Suppressor macrophage treated with lipopolysaccharide for 4 hours (primary cell): ENCODE measurements at regions not wholly inside any gene's neighbourhood (a gene's known extent, or its start where the extent isn't known, plus 50 kb on each side); places are given as distances from the start of the nearest gene placed in this dataset.

Experiments used
- DNase-seq: peaks from one replicate; pipeline ENCODE4 v3.0.0-alpha.2; 2020

DNA sequence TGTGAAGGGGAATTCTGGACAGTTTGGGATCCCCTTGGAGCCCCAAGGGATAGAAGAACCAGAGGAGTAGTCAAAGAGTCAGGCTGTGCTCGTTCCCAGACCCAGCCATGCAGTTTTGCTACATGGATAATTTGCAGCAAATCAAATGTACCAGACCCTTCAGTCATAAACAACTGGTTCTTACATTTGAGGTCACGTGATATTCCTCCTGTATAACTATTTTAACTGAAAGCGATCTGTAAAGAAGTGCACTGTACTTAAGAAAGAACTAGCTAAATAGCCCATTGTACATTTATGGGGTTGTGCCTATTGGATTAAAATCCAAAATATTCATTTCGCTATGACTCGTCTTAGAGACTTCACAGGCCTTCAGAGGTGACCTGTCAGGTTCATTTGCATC lies 550.2 kb upstream of the TENM3 start:
- DNase-seq = no peak

DNA sequence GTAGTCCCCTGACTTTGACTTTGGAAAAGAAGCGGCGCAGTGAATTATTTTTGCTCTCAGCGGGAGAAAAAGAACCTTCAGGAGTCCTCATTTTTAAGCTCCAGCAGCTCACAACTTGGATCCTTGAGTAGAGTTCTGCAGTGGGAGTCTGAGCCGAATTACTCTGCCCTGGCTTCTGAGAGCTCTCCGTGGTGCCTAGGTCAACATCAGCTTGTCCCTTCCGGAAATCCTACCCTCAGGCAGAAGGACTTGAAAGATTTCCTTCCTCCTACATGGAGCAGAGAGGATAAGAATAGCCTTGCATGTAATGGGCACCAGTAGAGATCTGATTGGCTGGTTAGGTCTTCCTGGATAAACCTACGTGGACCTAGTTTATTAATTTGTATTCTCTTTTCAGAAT lies 549.7 kb upstream of the TENM3 start:
- DNase-seq = no peak

DNA sequence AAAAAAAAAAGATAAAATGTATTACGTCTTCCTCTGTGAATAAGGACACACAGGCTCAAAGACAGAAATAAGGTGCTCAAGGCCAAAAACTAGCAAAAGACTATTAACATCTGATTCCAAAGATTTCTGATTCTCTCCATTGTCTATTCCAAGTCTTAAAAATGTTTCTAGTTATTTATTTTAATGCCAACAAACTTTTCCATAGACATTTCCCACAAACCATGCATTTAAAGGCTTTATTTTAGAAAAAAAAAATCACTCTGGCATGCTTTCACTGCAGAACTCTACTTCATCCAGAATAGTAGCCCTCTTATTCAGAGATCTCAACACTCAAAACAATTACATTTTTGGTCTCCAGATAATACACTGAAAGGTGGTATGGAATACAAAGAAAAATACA lies 545.0 kb upstream of the TENM3 start:
- no peak for DNase-seq

GRCh38 chr4:181701214-181701613 lies 542.0 kb upstream of the TENM3 start:
- no peak for DNase-seq

GRCh38 chr4:181701894-181702293 lies 541.3 kb upstream of the TENM3 start:
- DNase-seq = no peak

GRCh38 chr4:181702864-181703495 lies 540.2 kb upstream of the TENM3 start:
- DNase-seq = no peak

- DNase-seq = no peak
Measured at GRCh38 chr4:181710143-181710542, 533.1 kb upstream of the TENM3 start.

- no peak for DNase-seq
Measured at GRCh38 chr4:181711387-181711786, 531.8 kb upstream of the TENM3 start.

DNA sequence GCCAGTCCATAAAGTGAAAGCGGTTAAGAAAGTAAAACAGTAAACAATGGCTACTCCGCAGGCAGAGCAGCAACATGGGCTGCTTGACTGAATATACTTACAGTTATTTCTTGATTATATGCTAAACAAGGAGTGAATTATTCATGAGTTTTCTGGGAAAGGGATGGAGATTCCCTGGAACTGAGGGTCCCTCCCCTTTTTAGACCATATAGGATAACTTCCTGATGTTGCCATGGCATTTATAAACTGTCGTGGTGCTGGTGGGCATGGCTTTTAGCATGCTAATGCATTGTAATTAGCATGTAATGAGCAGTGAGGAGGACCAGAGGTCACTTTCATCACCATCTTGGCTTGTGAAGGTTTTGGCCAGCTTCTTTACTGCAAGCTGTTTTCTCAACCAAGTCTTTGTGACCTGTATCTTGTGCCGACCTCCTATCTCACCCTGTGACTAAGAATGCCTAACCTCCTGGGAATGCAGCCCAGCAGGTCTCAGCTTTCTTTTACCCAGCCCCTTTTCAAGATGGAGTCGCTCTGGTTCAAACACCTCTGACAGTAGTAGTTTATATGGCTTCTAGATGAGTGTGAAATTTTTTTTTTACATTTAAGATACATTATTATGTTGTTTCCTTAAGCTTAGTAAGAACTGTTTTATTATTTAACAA lies 514.8 kb upstream of the TENM3 start:
- DNase-seq = no peak

GRCh38 chr4:181731900-181732299 lies 511.3 kb upstream of the TENM3 start:
- no peak for DNase-seq

GRCh38 chr4:181737744-181738143 lies 505.5 kb upstream of the TENM3 start:
- no peak for DNase-seq

DNA sequence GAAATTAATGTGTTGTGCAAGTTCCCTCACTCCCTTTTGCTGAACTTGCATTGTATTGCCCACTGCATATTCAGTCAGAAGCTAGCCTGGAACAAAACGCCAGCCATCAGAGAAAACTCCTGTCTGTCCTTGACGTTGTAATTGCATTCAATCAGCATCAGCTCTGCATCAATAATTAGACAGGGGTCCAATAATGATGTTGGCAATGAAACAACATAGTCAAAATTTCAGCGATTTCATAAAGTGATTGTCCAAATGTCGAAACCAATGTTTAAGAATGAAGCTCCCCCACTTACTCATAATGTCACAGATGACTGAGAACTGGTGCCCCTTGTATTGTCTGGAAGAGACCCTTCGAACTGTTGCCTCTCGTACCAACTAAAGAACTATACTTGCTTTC lies 504.2 kb upstream of the TENM3 start:
- no peak for DNase-seq

DNA sequence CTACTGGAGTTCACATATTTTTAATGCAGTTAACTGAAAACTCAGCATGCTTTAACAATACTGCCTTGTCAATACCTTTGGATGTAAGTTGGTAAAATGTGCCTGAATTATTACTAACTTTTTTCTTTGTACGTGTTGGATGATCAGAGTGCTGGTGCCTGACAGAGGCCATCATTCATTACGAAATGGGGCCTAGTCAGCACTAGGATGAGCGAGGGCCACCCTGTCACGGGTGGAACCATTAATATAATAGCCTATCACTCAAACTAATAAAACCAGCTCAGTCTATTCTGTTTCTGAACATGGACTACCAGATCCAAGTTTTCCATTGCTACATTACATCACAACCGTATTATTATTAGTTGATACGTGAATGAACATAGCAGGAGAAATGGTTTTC lies 501.7 kb upstream of the TENM3 start:
- no peak for DNase-seq

GRCh38 chr4:181745933-181746625 lies 497.1 kb upstream of the TENM3 start:
- no peak for DNase-seq

DNA sequence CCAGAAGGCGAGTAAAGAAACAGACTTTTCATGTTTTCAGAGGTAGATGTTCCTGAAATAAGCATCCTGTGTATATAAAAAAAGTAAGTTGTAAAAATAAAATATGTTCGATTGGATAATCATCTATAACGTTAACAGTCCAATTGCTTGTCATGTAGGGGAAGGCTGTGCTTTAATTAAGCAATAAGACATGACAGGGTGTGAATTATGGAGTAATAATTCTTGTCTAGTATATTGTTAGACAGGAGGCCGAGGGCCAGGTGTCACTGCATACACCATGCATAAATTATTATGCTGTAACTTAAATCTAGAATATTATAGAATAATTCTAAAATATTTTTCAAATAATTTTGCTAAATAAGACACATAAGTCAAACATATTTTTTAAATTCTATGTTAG lies 494.6 kb upstream of the TENM3 start:
- no peak for DNase-seq

DNA sequence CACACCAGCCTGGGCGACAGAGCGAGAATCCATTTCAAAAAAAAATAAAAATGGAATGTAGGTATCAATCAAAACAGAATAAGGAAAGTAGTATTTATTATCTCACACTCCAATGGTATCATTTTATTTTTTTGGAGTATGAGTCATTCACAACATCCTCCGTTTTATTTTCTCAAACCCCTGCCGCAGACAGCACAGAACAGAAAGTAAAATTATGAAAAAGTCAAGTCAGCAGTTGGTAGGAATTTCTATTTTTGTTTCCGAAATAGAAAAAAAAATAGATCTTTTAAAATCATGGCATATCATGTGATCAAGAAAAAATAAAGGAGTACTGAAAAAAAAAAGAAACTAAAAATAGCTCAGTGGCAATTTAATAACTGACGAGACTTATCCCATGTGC lies 490.7 kb upstream of the TENM3 start:
- no peak for DNase-seq

DNA sequence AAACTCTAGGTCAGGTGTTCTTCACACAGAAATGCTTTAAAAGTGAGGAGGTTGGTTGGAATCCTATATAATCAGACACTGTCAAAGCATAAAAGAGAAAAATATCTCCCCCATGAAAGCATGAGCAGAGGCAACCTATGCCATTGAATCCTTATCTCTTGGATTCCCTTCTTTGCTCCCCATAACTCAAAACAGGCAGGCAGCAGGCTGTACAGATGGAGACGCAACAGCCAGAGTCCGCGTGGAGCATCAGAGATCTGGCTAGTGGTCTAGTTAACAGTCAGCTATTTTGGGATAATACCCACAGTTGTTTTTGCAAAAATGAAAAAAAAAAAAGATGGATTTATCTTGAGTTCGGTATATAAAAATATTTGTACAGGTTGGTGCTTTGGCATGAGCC lies 490.0 kb upstream of the TENM3 start:
- DNase-seq = no peak

- no peak for DNase-seq
Measured at GRCh38 chr4:181755846-181756245, 487.4 kb upstream of the TENM3 start.

DNA sequence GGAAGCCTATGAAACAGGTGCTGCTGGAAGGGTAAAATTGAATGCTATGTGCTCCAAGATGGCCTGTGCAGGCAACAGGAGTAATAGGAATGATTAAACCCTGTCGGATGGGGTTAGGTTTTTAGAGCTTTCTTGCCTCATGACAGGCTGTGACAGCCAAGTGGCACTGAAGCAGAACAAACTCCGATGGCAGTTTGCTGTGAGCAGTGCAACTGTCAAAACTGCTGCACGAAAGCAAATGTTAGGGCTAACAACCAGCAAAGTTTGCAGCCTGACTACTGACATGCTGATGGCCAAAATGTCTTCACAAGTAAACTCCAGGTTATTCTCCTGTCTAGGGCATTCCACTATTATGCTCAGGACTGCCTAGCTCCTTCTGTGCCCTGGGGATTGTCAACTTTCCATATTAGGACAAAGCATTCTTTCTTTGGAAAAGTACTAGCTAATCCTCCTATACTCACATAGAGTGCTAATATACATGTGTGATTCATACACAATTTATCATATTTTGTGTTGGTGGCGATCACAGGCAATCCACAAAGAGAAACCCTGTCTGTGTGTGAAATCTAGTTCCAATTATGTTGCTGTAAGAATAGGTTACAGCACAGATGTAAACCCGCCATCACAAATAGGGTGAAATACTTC lies 486.6 kb upstream of the TENM3 start:
- no peak for DNase-seq

DNA sequence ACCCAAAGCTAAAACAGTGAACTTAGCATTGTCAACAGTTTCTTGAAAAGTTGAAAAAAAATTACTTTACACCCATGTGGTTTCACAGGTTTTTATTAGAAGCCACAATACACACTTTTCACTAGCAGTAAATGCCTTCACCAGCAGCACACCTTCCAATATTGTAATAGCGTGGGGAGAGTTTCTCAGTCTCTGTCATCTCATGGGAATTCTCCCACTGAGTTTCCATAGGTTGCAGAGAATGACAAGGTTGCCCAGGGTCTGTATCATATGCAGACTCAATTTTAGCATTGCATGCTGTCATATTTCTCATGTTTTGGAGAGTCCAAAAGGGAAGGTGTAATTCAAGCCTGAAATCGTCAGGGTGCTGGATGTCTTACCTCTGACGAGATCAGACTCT lies 486.1 kb upstream of the TENM3 start:
- DNase-seq = no peak

DNA sequence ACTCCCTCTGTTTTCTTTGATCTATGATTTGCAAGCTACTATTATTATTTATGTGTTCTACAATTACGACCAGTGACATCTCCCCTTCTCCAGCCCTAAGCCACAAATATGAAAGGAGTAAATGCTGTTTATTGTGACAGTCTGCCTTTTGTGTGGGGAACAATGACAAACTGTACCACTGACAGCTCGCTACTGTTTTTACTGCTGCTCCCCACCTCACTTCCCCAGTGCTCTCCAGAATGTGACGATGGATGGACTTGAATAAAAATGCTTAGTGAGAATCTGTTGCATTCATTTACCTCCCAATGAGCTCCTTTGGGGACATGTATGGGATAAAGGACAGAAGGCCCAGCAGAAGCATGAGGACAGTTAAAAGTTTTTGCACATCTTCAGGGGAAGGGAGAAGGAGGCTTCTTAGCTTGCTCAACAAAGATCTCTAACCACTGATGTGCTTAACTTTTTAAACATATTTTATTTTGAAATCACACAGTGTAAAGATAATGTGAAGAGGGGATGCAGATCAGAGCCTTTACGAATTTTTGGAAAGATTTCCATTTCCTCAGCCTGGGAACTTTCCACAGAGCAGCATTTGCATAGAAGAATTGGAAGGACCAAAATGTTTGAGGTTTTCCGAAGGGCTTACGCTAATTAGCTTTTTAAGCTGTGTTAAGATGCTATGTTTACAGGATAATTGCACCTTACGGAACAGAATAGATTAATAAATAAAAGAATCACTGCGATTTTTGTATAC lies 485.1 kb upstream of the TENM3 start:
- DNase-seq = no peak

GRCh38 chr4:181760560-181760959 lies 482.6 kb upstream of the TENM3 start:
- no peak for DNase-seq

- no peak for DNase-seq
Measured at GRCh38 chr4:181761156-181761555, 482.0 kb upstream of the TENM3 start.
